ENCODE measurements at regions not wholly inside any gene's neighbourhood (a gene's known extent, or its start where the extent isn't known, plus 50 kb on each side); places are given as distances from the start of the nearest gene placed in this dataset.
A peak's percentile ranks its signal among the peaks of the same experiment; 100 is the strongest.

DNA sequence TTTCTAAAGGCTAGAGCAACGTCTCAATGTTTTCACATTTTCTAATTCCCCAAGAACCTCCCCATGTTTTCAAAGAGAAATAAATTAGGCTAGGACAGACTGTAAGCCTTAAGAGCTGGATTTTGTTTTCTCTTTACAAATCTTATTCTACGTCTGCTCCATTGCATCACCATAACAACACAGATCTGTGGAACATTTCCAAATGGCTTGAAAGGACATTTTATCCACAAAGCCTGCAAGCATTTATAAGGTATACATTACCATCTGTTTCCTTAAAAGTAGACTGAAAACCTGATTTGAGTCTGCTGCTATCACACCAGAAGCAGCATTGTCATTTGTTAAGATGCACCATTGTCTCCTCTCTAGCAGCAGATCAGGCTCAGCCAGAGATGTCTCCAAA lies 115.3 kb upstream of the PLEKHA5 start:
- intact Hi-C loops (cut with DNase I): no loop called here
- H3K9me3 ChIP-seq: no peaks in the 10 kb centered on the region
- H3K27ac ChIP-seq (replicated peaks in 1 of 4): no peak overlapping the region
- no peaks in the 10 kb centered on the region for H3K36me3 ChIP-seq
- WGBS: 20% methylated on average over 2 of the region's 2 CpGs
- peaks cover 9 to 24% (median 23%) of the 10 kb centered on the region in 4 donors for H3K4me1 ChIP-seq
- no peak for DNase-seq (ENCODE audit: extremely low spot score)
- no peak overlapping the region for H3K4me3 ChIP-seq
- no peak for TF ChIP-seq EP300 (IDR thresholded peaks at IDR 0.05)
- TF ChIP-seq POLR2A (IDR thresholded peaks at IDR 0.05; ENCODE audit: low read depth): no peak
- TF ChIP-seq, protein P1, sequence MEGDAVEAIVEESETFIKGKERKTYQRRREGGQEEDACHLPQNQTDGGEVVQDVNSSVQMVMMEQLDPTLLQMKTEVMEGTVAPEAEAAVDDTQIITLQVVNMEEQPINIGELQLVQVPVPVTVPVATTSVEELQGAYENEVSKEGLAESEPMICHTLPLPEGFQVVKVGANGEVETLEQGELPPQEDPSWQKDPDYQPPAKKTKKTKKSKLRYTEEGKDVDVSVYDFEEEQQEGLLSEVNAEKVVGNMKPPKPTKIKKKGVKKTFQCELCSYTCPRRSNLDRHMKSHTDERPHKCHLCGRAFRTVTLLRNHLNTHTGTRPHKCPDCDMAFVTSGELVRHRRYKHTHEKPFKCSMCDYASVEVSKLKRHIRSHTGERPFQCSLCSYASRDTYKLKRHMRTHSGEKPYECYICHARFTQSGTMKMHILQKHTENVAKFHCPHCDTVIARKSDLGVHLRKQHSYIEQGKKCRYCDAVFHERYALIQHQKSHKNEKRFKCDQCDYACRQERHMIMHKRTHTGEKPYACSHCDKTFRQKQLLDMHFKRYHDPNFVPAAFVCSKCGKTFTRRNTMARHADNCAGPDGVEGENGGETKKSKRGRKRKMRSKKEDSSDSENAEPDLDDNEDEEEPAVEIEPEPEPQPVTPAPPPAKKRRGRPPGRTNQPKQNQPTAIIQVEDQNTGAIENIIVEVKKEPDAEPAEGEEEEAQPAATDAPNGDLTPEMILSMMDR (IDR thresholded peaks at IDR 0.05): no peak
- TF ChIP-seq POLR2AphosphoS5 (IDR thresholded peaks at IDR 0.05): no peak
- no peaks in the 10 kb centered on the region for H3K27me3 ChIP-seq

DNA sequence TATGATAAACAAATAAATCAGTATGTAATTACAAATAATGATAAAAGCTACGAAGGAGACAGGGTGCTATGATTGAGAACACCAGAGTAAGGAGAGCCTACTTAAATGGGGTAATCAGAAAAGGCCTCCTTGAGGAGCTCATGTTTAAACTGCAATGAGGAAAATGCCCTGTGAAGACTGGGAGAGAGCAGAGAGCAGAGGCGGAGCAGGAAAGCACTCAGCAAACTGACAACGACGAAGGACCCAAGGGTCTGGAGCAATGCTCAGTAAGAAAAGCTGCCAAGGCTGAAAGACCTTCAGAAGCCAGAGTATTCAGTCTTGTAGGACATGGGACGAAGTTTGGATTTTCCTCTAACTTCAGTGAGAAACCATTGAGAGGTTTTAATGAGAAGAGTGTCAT lies 114.2 kb upstream of the PLEKHA5 start:
- TF ChIP-seq POLR2A (IDR thresholded peaks at IDR 0.05; ENCODE audit: low read depth) (no peak), EP300 (IDR thresholded peaks at IDR 0.05) (no peak), POLR2AphosphoS5 (IDR thresholded peaks at IDR 0.05) (no peak)
- TF ChIP-seq, protein P1 (IDR thresholded peaks at IDR 0.05): no peak
- intact Hi-C loops (cut with DNase I): no loop called here
- peaks cover 9 to 30% (median 27%) of the 10 kb centered on the region in 4 donors for H3K4me1 ChIP-seq
- no peaks in the 10 kb centered on the region for H3K27me3 ChIP-seq
- no peak overlapping the region for H3K27ac ChIP-seq (replicated peaks in 1 of 4)
- 80% methylated on average over 5 of the region's 5 CpGs for WGBS
- no peak overlapping the region for H3K4me3 ChIP-seq
- H3K36me3 ChIP-seq: no peaks in the 10 kb centered on the region
- no peaks in the 10 kb centered on the region for H3K9me3 ChIP-seq
- DNase-seq (ENCODE audit: extremely low spot score): no peak

DNA sequence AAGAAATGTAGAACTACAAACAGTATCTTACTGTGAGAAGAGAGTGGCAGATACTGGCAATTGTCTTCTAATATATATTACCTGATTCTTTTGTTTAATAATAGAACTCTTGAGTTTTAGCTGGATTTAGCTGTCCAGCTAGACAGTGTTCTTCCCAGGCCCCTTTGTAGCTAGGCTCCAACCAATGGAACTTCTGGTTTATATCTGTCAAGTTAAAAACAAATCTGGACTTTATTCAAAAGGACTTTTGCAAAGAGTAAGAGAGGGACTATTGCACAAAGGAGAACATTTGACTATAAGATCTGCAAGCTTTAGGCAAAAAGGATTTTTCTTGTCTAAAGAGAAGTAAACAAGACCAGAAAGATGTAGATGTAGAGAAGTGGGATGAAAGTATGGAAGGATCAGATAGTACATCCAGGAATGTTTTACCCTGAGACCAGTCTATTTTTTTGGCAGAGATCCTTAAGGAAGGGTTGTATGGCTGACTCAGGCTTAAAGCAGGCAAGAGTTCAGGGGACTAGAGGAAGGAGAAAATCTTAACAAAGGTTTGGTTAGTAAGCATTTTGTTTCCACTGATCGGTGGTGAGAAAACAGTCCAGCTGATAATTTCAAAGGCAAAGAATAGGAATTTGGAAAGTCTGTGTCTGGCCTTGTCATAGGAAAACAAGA lies 111.1 kb upstream of the PLEKHA5 start:
- WGBS: 35% methylated on average over 1 of the region's 1 CpG
- intact Hi-C loops (cut with DNase I): no loop called here

DNA sequence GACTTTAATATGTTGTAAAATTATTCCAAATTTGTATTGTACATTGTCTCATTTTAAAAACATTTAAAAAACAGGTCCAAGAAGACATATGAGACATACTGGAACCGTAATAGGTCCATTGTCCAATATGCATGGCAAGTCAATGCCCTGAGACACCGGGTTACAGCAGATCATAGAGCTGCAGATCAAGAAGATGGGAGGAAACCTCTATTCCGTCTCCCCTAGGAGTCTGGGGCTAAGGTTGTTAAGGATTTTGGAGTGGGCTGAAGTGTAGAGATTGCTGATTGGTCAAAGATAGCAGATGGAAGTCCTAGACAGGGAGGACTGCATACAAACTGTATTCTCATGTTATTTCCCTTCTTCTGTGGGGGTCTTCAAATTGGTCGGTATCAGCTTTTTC lies 108.3 kb upstream of the PLEKHA5 start:
- Histone ChIP-seq H3K4me3 (no peak overlapping the region), H3K4me1 (peaks cover 9 to 24% (median 18%) of the 10 kb centered on the region in 4 donors), H3K27ac (replicated peaks in 1 of 4) (no peak overlapping the region), H3K9me3 (no peaks in the 10 kb centered on the region), H3K36me3 (no peaks in the 10 kb centered on the region), H3K27me3 (no peaks in the 10 kb centered on the region)
- intact Hi-C loops (cut with DNase I): no loop called here
- DNase-seq (ENCODE audit: extremely low spot score): no peak
- WGBS: 90% methylated on average over 4 of the region's 4 CpGs
- TF ChIP-seq EP300 (IDR thresholded peaks at IDR 0.05) (no peak), POLR2AphosphoS5 (IDR thresholded peaks at IDR 0.05) (no peak), POLR2A (IDR thresholded peaks at IDR 0.05; ENCODE audit: low read depth) (no peak)
- TF ChIP-seq, protein P1 (IDR thresholded peaks at IDR 0.05): no peak

More for the DNA sequence above, 111.1 kb upstream of the PLEKHA5 start:
- TF ChIP-seq, protein P1 (IDR thresholded peaks at IDR 0.05): no peak
- TF ChIP-seq POLR2AphosphoS5 (IDR thresholded peaks at IDR 0.05): no peak
- no peak for TF ChIP-seq POLR2A (IDR thresholded peaks at IDR 0.05; ENCODE audit: low read depth)
- TF ChIP-seq EP300 (IDR thresholded peaks at IDR 0.05): no peak
- no peak for DNase-seq (ENCODE audit: extremely low spot score)
- Histone ChIP-seq H3K4me3 (no peak overlapping the region), H3K36me3 (no peaks in the 10 kb centered on the region), H3K27me3 (no peaks in the 10 kb centered on the region), H3K27ac (replicated peaks in 1 of 4) (peak overlapping the region; percentile 5 to 56 (median 20)), H3K9me3 (no peaks in the 10 kb centered on the region), H3K4me1 (peaks cover 9 to 30% (median 27%) of the 10 kb centered on the region in 4 donors)

DNA sequence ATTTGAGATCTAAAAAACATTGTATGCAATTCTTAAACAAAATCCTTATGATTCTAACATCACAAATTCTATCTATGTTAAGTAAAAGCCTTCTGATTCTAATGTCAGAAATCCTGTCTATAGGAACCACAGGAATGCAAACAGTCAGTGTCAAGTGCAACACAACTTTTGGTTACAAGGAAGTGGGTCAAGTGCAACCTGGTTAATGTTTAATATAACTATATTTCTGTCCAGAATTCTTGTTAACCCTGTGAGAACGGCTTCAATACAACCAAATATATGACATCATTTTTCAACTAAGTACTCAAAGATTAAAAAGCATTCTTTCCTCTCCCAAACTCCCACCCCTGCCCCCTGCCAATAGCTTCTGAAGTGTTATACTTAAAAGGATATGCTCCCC lies 107.9 kb upstream of the PLEKHA5 start:
- WGBS: 78% methylated on average over 1 of the region's 1 CpG
- DNase-seq (ENCODE audit: extremely low spot score): no peak
- Histone ChIP-seq H3K4me1 (peaks cover 7 to 28% (median 21%) of the 10 kb centered on the region in 4 donors), H3K36me3 (no peaks in the 10 kb centered on the region), H3K27me3 (no peaks in the 10 kb centered on the region), H3K4me3 (no peak overlapping the region), H3K9me3 (no peaks in the 10 kb centered on the region), H3K27ac (replicated peaks in 1 of 4) (no peak overlapping the region)
- intact Hi-C loops (cut with DNase I): no loop called here
- TF ChIP-seq, protein P1 (IDR thresholded peaks at IDR 0.05): no peak
- TF ChIP-seq EP300 (IDR thresholded peaks at IDR 0.05) (no peak), POLR2AphosphoS5 (IDR thresholded peaks at IDR 0.05) (no peak), POLR2A (IDR thresholded peaks at IDR 0.05; ENCODE audit: low read depth) (no peak)
